SK-N-SH treated with all-trans-retinoic acid at 6 μM for 48 hours (cell line): ENCODE measurements at regions not wholly inside any gene's neighbourhood (a gene's known extent, or its start where the extent isn't known, plus 50 kb on each side); places are given as distances from the start of the nearest gene placed in this dataset.

Experiments used
- ZFP3 ChIP-seq: fragments of 250-450 bp; sonication (Bioruptor Pico); IDR thresholded peaks from 2 replicates; pipeline ENCODE4 v1.5.0; 2020; ENCODE audit warnings: mild to moderate bottlenecking, moderate library complexity
- ZFP30 ChIP-seq: fragments of 450-650 bp; formaldehyde crosslinking; IDR thresholded peaks from 2 replicates; pipeline ENCODE4 v1.5.0; 2022; ENCODE audit warnings: mild to moderate bottlenecking, moderate library complexity
- TF ChIP-seq, protein P1 (sequence below): fragments of 250-450 bp; sonication (Bioruptor Pico); IDR thresholded peaks from 2 replicates; pipeline ENCODE4 v1.5.0; 2020; ENCODE audit warnings: mild to moderate bottlenecking, moderate library complexity
- TF ChIP-seq, protein P2 (sequence below): fragments of 250-450 bp; sonication (Bioruptor Pico); IDR thresholded peaks from 2 replicates; pipeline ENCODE4 v1.8.0; 2021; ENCODE audit warnings: low read depth, mild to moderate bottlenecking, moderate library complexity, borderline replicate concordance

DNA sequence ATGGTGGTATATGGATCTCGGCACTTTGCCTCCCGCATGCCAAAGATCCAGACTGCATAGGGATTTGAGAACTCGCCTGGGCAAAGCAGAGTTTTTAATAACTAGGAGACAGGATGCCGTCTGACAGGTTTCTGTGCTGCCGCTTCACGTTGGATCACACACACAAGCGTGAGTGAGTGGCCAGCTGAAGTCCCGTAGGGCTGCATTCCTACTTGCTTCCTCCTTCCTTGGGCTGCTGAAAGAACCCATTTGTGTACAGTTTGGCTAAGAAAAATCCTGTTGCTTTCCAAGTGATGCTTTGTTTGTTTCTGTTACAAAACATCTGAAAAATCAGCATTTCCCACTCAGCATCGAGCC lies 604.3 kb upstream of the CFAP20DC start:
- TF ChIP-seq ZFP3 (CRISPR knock-in tag) (no peak), ZFP30 (no peak)
- TF ChIP-seq, protein P1, sequence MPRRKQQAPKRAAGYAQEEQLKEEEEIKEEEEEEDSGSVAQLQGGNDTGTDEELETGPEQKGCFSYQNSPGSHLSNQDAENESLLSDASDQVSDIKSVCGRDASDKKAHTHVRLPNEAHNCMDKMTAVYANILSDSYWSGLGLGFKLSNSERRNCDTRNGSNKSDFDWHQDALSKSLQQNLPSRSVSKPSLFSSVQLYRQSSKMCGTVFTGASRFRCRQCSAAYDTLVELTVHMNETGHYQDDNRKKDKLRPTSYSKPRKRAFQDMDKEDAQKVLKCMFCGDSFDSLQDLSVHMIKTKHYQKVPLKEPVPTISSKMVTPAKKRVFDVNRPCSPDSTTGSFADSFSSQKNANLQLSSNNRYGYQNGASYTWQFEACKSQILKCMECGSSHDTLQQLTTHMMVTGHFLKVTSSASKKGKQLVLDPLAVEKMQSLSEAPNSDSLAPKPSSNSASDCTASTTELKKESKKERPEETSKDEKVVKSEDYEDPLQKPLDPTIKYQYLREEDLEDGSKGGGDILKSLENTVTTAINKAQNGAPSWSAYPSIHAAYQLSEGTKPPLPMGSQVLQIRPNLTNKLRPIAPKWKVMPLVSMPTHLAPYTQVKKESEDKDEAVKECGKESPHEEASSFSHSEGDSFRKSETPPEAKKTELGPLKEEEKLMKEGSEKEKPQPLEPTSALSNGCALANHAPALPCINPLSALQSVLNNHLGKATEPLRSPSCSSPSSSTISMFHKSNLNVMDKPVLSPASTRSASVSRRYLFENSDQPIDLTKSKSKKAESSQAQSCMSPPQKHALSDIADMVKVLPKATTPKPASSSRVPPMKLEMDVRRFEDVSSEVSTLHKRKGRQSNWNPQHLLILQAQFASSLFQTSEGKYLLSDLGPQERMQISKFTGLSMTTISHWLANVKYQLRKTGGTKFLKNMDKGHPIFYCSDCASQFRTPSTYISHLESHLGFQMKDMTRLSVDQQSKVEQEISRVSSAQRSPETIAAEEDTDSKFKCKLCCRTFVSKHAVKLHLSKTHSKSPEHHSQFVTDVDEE (CRISPR knock-in tag): no peak
- TF ChIP-seq, protein P2, sequence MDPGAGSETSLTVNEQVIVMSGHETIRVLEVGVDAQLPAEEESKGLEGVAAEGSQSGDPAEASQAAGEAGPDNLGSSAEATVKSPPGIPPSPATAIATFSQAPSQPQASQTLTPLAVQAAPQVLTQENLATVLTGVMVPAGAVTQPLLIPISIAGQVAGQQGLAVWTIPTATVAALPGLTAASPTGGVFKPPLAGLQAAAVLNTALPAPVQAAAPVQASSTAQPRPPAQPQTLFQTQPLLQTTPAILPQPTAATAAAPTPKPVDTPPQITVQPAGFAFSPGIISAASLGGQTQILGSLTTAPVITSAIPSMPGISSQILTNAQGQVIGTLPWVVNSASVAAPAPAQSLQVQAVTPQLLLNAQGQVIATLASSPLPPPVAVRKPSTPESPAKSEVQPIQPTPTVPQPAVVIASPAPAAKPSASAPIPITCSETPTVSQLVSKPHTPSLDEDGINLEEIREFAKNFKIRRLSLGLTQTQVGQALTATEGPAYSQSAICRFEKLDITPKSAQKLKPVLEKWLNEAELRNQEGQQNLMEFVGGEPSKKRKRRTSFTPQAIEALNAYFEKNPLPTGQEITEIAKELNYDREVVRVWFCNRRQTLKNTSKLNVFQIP (CRISPR knock-in tag): no peak
